ENCODE measurements at regions not wholly inside any gene's neighbourhood (a gene's known extent, or its start where the extent isn't known, plus 50 kb on each side); places are given as distances from the start of the nearest gene placed in this dataset.

- no peaks in the 10 kb centered on the region for H4K20me1 ChIP-seq (ENCODE audit: control insufficient read depth, extremely low read depth, insufficient read depth, low read length)
- no peaks in the 10 kb centered on the region for H3K79me2 ChIP-seq (ENCODE audit: control insufficient read depth, insufficient read depth, low read length)
- no peaks in the 10 kb centered on the region for H3K9me3 ChIP-seq (ENCODE audit: control insufficient read depth, insufficient read depth, low read depth, low read length)
- H3K36me3 ChIP-seq (ENCODE audit: control insufficient read depth, insufficient read depth, low read length): no peaks in the 10 kb centered on the region
- no peak overlapping the region for H3K9ac ChIP-seq (ENCODE audit: insufficient read depth, low read length)
- H3K27me3 ChIP-seq (ENCODE audit: control insufficient read depth, insufficient read depth, low read length): no peaks in the 10 kb centered on the region
- no peaks in the 10 kb centered on the region for H3K4me1 ChIP-seq (ENCODE audit: control insufficient read depth, extremely low read depth, insufficient read depth, low read length)
- TF ChIP-seq EZH2 (IDR thresholded peaks at IDR 0.05; ENCODE audit: low read length, missing control alignments): no peak
- TF ChIP-seq CTCF (conservative IDR thresholded peaks at IDR 0.05 in 1 of 2, IDR thresholded peaks at IDR 0.05 in 1 of 2; ENCODE audit: low read depth in 1 of 2, low read length in 2 of 2): no peak
- no peak overlapping the region for H2AFZ ChIP-seq (ENCODE audit: low read length)
- no peak overlapping the region for H3K27ac ChIP-seq (ENCODE audit: insufficient read depth, low read length)
- no peak overlapping the region for H3K4me2 ChIP-seq (ENCODE audit: extremely low read depth, insufficient read depth, low read length)
- DNase-seq (ENCODE audit: low read depth in 2 of 2): no peak
- no peak overlapping the region for H3K4me3 ChIP-seq (replicated peaks in 1 of 4; ENCODE audit: control extremely low read depth in 1 of 4, insufficient read depth in 1 of 4, low read depth in 3 of 4, low read length in 4 of 4)
These were observed 1217.2 kb downstream of the TYW1 start for GRCh38 chr7:68213838-68214237.

GRCh38 chr7:68216051-68216450, 1219.4 kb downstream of the TYW1 start:
- Histone ChIP-seq H3K9ac (ENCODE audit: insufficient read depth, low read length) (no peak overlapping the region), H3K4me2 (ENCODE audit: extremely low read depth, insufficient read depth, low read length) (no peak overlapping the region), H3K27me3 (ENCODE audit: control insufficient read depth, insufficient read depth, low read length) (no peaks in the 10 kb centered on the region), H3K36me3 (ENCODE audit: control insufficient read depth, insufficient read depth, low read length) (no peaks in the 10 kb centered on the region), H2AFZ (ENCODE audit: low read length) (no peak overlapping the region), H3K4me1 (ENCODE audit: control insufficient read depth, extremely low read depth, insufficient read depth, low read length) (no peaks in the 10 kb centered on the region), H3K4me3 (replicated peaks in 1 of 4; ENCODE audit: control extremely low read depth in 1 of 4, insufficient read depth in 1 of 4, low read depth in 3 of 4, low read length in 4 of 4) (no peak overlapping the region), H4K20me1 (ENCODE audit: control insufficient read depth, extremely low read depth, insufficient read depth, low read length) (no peaks in the 10 kb centered on the region), H3K27ac (ENCODE audit: insufficient read depth, low read length) (no peak overlapping the region), H3K79me2 (ENCODE audit: control insufficient read depth, insufficient read depth, low read length) (no peaks in the 10 kb centered on the region), H3K9me3 (ENCODE audit: control insufficient read depth, insufficient read depth, low read depth, low read length) (no peaks in the 10 kb centered on the region)
- TF ChIP-seq CTCF (conservative IDR thresholded peaks at IDR 0.05 in 1 of 2, IDR thresholded peaks at IDR 0.05 in 1 of 2; ENCODE audit: low read depth in 1 of 2, low read length in 2 of 2): no peak
- DNase-seq (ENCODE audit: low read depth in 2 of 2): peak in 1 of 2 donors; percentile 69

- H4K20me1 ChIP-seq (ENCODE audit: control insufficient read depth, extremely low read depth, insufficient read depth, low read length): no peaks in the 10 kb centered on the region
- no peaks in the 10 kb centered on the region for H3K79me2 ChIP-seq (ENCODE audit: control insufficient read depth, insufficient read depth, low read length)
- H3K27me3 ChIP-seq (ENCODE audit: control insufficient read depth, insufficient read depth, low read length): no peaks in the 10 kb centered on the region
- no peak overlapping the region for H3K27ac ChIP-seq (ENCODE audit: insufficient read depth, low read length)
- H3K4me3 ChIP-seq (replicated peaks in 1 of 4; ENCODE audit: control extremely low read depth in 1 of 4, insufficient read depth in 1 of 4, low read depth in 3 of 4, low read length in 4 of 4): no peak overlapping the region
- H3K4me1 ChIP-seq (ENCODE audit: control insufficient read depth, extremely low read depth, insufficient read depth, low read length): no peaks in the 10 kb centered on the region
- H3K9me3 ChIP-seq (ENCODE audit: control insufficient read depth, insufficient read depth, low read depth, low read length): no peaks in the 10 kb centered on the region
- no peak overlapping the region for H2AFZ ChIP-seq (ENCODE audit: low read length)
- no peak overlapping the region for H3K4me2 ChIP-seq (ENCODE audit: extremely low read depth, insufficient read depth, low read length)
- no peak overlapping the region for H3K9ac ChIP-seq (ENCODE audit: insufficient read depth, low read length)
- TF ChIP-seq CTCF (conservative IDR thresholded peaks at IDR 0.05 in 1 of 2, IDR thresholded peaks at IDR 0.05 in 1 of 2; ENCODE audit: low read depth in 1 of 2, low read length in 2 of 2) (no peak), EZH2 (IDR thresholded peaks at IDR 0.05; ENCODE audit: low read length, missing control alignments) (no peak)
- no peak for DNase-seq (ENCODE audit: low read depth in 2 of 2)
- H3K36me3 ChIP-seq (ENCODE audit: control insufficient read depth, insufficient read depth, low read length): no peaks in the 10 kb centered on the region
These were observed 1220.8 kb downstream of the TYW1 start for GRCh38 chr7:68217426-68217825.

Data from fibroblast of lung (primary cell).